HepG2 (cell line): ENCODE measurements at regions not wholly inside any gene's neighbourhood (a gene's known extent, or its start where the extent isn't known, plus 50 kb on each side); places are given as distances from the start of the nearest gene placed in this dataset.

Experiments used
- ATAC-seq: fragments of 200-7000 bp; cut with Tn5 transposase; 3 replicates; pipeline ENCODE4 v1.9.1; 2020; ENCODE audit warnings: mild to moderate bottlenecking, moderate library complexity
- BruUV-seq: library from RNA; stranded (reverse); fragments of 400-500 nt; replicated peaks from 2 replicates; lab custom pipeline; 2021; lab: Mats Ljungman, UMichigan
- CTCF ChIA-PET: fragments of 300-600 bp; formaldehyde crosslinking; extraction: SDS; loops from one replicate; lab custom pipeline; 2021; ENCODE audit warnings: low total read pairs, inconsistent platforms, low intra/inter-chr PET ratio; lab: Yijun Ruan, JAX
- POLR2A ChIA-PET: fragments of 350-600 bp; sonication (Branson Sonifier 250); formaldehyde crosslinking; loops from one replicate; lab custom pipeline; 2020; ENCODE audit warnings: antibody characterized with exemption, inconsistent platforms; lab: Yijun Ruan, JAX
- DNase-seq: peaks from one replicate; pipeline ENCODE4 v3.0.0-alpha.2; 2015; ENCODE audit warnings: low spot score
- FAIRE-seq: peaks from 3 replicates; lab custom pipeline; 2011; peaks lifted over from hg19 to GRCh38; lab: Jason Lieb, UNC
- H2AFZ ChIP-seq: one replicate; pipeline ENCODE4 v1.6.1; 2011; ENCODE audit warnings: low read length, inconsistent platforms
- H3K27ac ChIP-seq: fragments of 300-600 bp; 3 replicates; pipeline ENCODE4 v1.8.0; 2011; ENCODE audit warnings: mixed run types, mild to moderate bottlenecking, mixed read lengths, low read length, inconsistent platforms; ENCODE audit not compliant: insufficient read depth; ENCODE audit errors: extremely low read length
- H3K27me3 ChIP-seq, 2 experiments: fragments of 200-600 bp in 1 of 2; 2 replicates in 1 of 2; 3 replicates in 1 of 2; pipeline versions ENCODE4 v1.6.0 to v1.8.0; 2011; ENCODE audit warnings: low read length in 2 of 2, mild to moderate bottlenecking in 2 of 2, moderate library complexity in 2 of 2, inconsistent platforms in 1 of 2; ENCODE audit not compliant: insufficient read depth in 2 of 2, control insufficient read depth in 1 of 2
- H3K36me3 ChIP-seq, 2 experiments: fragments of 200-600 bp in 1 of 2; replicated peaks in 1 of 2; 2 replicates in 1 of 2; 3 replicates in 1 of 2; pipeline versions ENCODE4 v1.5.1 to v1.8.0; 2011; ENCODE audit warnings: low read length in 2 of 2, inconsistent platforms in 1 of 2; ENCODE audit not compliant: insufficient read depth in 2 of 2, control insufficient read depth in 1 of 2
- H3K4me1 ChIP-seq: 2 replicates; pipeline ENCODE4 v1.5.1; 2012; ENCODE audit warnings: low read length, inconsistent platforms; ENCODE audit not compliant: insufficient read depth
- H3K4me2 ChIP-seq: 2 replicates; pipeline ENCODE4 v1.6.0; 2011; ENCODE audit warnings: low read depth, low read length, inconsistent platforms
- H3K4me3 ChIP-seq, 3 experiments: fragments of 200-600 bp in 1 of 3; sonication (generic), shearing (Covaris generic) in 1 of 3; replicated peaks in 1 of 3; 2 replicates each; pipeline ENCODE4 v1.5.1; 2011 to 2016; ENCODE audit warnings: low read length in 3 of 3, inconsistent platforms in 2 of 3, low read depth in 2 of 3, mild to moderate bottlenecking in 2 of 3, control low read depth in 1 of 3, mixed read lengths in 1 of 3; ENCODE audit not compliant: insufficient read depth in 1 of 3
- H3K79me2 ChIP-seq: one replicate; pipeline ENCODE4 v1.6.1; 2011; ENCODE audit warnings: low read length, inconsistent platforms; ENCODE audit not compliant: insufficient read depth
- H3K9ac ChIP-seq: 2 replicates; pipeline ENCODE4 v1.6.0; 2011; ENCODE audit warnings: mild to moderate bottlenecking, low read depth, low read length, inconsistent platforms; ENCODE audit not compliant: insufficient read depth
- H3K9me3 ChIP-seq: 2 replicates; pipeline ENCODE4 v1.5.1; 2012; ENCODE audit warnings: mild to moderate bottlenecking, low read length
- H4K20me1 ChIP-seq: 2 replicates; pipeline ENCODE4 v1.6.0; 2011; ENCODE audit warnings: inconsistent platforms, mild to moderate bottlenecking, low read length, moderate library complexity; ENCODE audit not compliant: insufficient read depth
- ATAD3A ChIP-seq: sonication (generic); formaldehyde crosslinking; IDR thresholded peaks from 2 replicates; pipeline ENCODE4 v1.4.0; 2020; ENCODE audit warnings: missing genetic modification reagents
- E2F2 ChIP-seq: sonication (generic); formaldehyde crosslinking; IDR thresholded peaks from 2 replicates; pipeline ENCODE4 v1.4.0; 2020; ENCODE audit warnings: missing genetic modification reagents, borderline replicate concordance
- KAT8 ChIP-seq: IDR thresholded peaks from 2 replicates; pipeline ENCODE4 v1.6.1; 2016; ENCODE audit warnings: missing genetic modification reagents, missing compliant biosample characterization
- MED1 ChIP-seq: sonication (generic); formaldehyde crosslinking; IDR thresholded peaks from 2 replicates; pipeline ENCODE4 v1.4.0; 2020; ENCODE audit warnings: missing genetic modification reagents
- MED13 ChIP-seq: sonication (generic); formaldehyde crosslinking; IDR thresholded peaks from 2 replicates; pipeline ENCODE4 v1.5.0; 2020; ENCODE audit warnings: missing genetic modification reagents
- MZF1 ChIP-seq: sonication (generic); formaldehyde crosslinking; IDR thresholded peaks from 2 replicates; pipeline ENCODE4 v1.8.1; 2023; ENCODE audit warnings: mild to moderate bottlenecking, missing genetic modification reagents, borderline replicate concordance
- REL ChIP-seq: sonication (generic); formaldehyde crosslinking; conservative IDR thresholded peaks from 2 replicates; pipeline ENCODE4 v1.8.0; 2022; ENCODE audit warnings: mild to moderate bottlenecking, missing genetic modification reagents, moderate library complexity
- RXRB ChIP-seq: IDR thresholded peaks from 2 replicates; pipeline ENCODE4 v1.6.1; 2016; ENCODE audit warnings: borderline replicate concordance, missing genetic modification reagents, missing compliant biosample characterization
- SALL1 ChIP-seq: sonication (generic); formaldehyde crosslinking; IDR thresholded peaks from 2 replicates; pipeline ENCODE4 v1.8.0; 2022; ENCODE audit warnings: mild to moderate bottlenecking, missing genetic modification reagents
- SMAD3 ChIP-seq: sonication (generic); formaldehyde crosslinking; IDR thresholded peaks from 2 replicates; pipeline ENCODE4 v1.4.0; 2020; ENCODE audit warnings: missing genetic modification reagents
- ZBTB38 ChIP-seq: sonication (generic); formaldehyde crosslinking; IDR thresholded peaks from 2 replicates; pipeline ENCODE4 v1.5.1; 2020; ENCODE audit warnings: mild to moderate bottlenecking, missing genetic modification reagents
- ZBTB8A ChIP-seq: sonication (generic); formaldehyde crosslinking; IDR thresholded peaks from 2 replicates; pipeline ENCODE4 v1.4.0; 2020; ENCODE audit warnings: mild to moderate bottlenecking, low read depth, missing genetic modification reagents, borderline replicate concordance
- ZC3H4 ChIP-seq: sonication (generic); formaldehyde crosslinking; IDR thresholded peaks from 2 replicates; pipeline ENCODE4 v1.4.0; 2020; ENCODE audit warnings: missing genetic modification reagents, borderline replicate concordance
- ZFP36L1 ChIP-seq: sonication (generic); formaldehyde crosslinking; IDR thresholded peaks from 2 replicates; pipeline ENCODE4 v1.8.0; 2022; ENCODE audit warnings: mild to moderate bottlenecking, missing genetic modification reagents, moderate library complexity
- ZNF10 ChIP-seq: sonication (generic); formaldehyde crosslinking; IDR thresholded peaks from 2 replicates; pipeline ENCODE4 v1.4.0; 2020; ENCODE audit warnings: mild to moderate bottlenecking, low read depth, missing genetic modification reagents, borderline replicate concordance
- ZNF737 ChIP-seq: sonication (generic); formaldehyde crosslinking; IDR thresholded peaks from 2 replicates; pipeline ENCODE4 v1.5.0; 2020; ENCODE audit warnings: missing genetic modification reagents, mild to moderate bottlenecking, borderline replicate concordance
- WGBS: methylation state at CpG from one replicate; pipeline ENCODE4 v1.1.6; 2017; ENCODE audit warnings: low lambda C conversion rate; 5-methylcytosine and 5-hydroxymethylcytosine counted together
- in situ Hi-C: cut with HindIII; loops from 2 replicates; pipeline ENCODE4 v1.10.0; 2017; ENCODE audit warnings: low pct_unique_long_range_greater_than_20kb; ENCODE audit not compliant: extremely low pct_ligation_motif_present
- intact Hi-C: fragments of 100-400 bp; cut with micrococcal nuclease; formaldehyde crosslinking; loops from one replicate; pipeline ENCODE4 v1.10.0; 2022; ENCODE audit not compliant: unreplicated experiment

- WGBS = 97% methylated on average over 3 of the region's 3 CpGs
- Histone ChIP-seq H3K36me3 (no peaks in the 10 kb centered on the region), H3K27me3 (no peaks in the 10 kb centered on the region), H3K4me2 (no peak overlapping the region), H3K9ac (no peak overlapping the region), H3K79me2 (peaks cover 14% of the 10 kb centered on the region), H3K27ac (no peak overlapping the region), H4K20me1 (no peaks in the 10 kb centered on the region), H3K4me1 (peaks cover 12% of the 10 kb centered on the region), H3K9me3 (no peaks in the 10 kb centered on the region), H3K4me3 (no peak overlapping the region), H2AFZ (no peak overlapping the region)
- intact Hi-C loops = no loop called here
- in situ Hi-C loops = no loop called here
- FAIRE-seq (no peak), ATAC-seq (no peak), DNase-seq (no peak)
- ChIA-PET CTCF (no interaction called here), POLR2A (no interaction called here)
- TF ChIP-seq ZBTB8A (CRISPR knock-in tag) (no peak), REL (CRISPR knock-in tag) (no peak), MZF1 (CRISPR knock-in tag) (no peak), ZNF10 (no peak), ZC3H4 (CRISPR knock-in tag) (no peak), SALL1 (CRISPR knock-in tag) (no peak), ZFP36L1 (CRISPR knock-in tag) (no peak), RXRB (no peak), MED1 (CRISPR knock-in tag) (no peak), E2F2 (CRISPR knock-in tag) (no peak), SMAD3 (no peak), ATAD3A (CRISPR knock-in tag) (no peak), ZNF737 (CRISPR knock-in tag) (no peak), KAT8 (CRISPR knock-in tag) (no peak), MED13 (CRISPR knock-in tag) (no peak), ZBTB38 (CRISPR knock-in tag) (no peak)
- no TSS peak for BruUV-seq
These were observed 71.3 kb upstream of the RNF38 start for GRCh38 chr9:36471359-36471758.
